Cardiac muscle cell (in vitro differentiated cells and primary cell): ENCODE measurements at regions not wholly inside any gene's neighbourhood (a gene's known extent, or its start where the extent isn't known, plus 50 kb on each side); places are given as distances from the start of the nearest gene placed in this dataset.
A peak's percentile ranks its signal among the peaks of the same experiment; 100 is the strongest.

Experiments used
- DNase-seq, 2 donors: peaks; one replicate each; pipeline versions ENCODE4 v3.0.0 to v3.0.0-alpha.2; 2010 to 2017; ENCODE audit warnings: low read depth in 1 of 2, low spot score in 1 of 2
- H3K27ac ChIP-seq: fragments of 200-600 bp; sonication (generic); 2 replicates; pipeline ENCODE4 v1.5.1; 2016
- H3K27me3 ChIP-seq: fragments of 200-600 bp; sonication (generic); 2 replicates; pipeline ENCODE4 v1.6.0; 2016; ENCODE audit warnings: control low read depth
- H3K36me3 ChIP-seq: fragments of 200-600 bp; sonication (generic); 2 replicates; pipeline ENCODE4 v1.5.1; 2016; ENCODE audit warnings: control low read depth
- H3K4me1 ChIP-seq: fragments of 200-600 bp; sonication (generic); 2 replicates; pipeline ENCODE4 v1.8.1; 2017; ENCODE audit warnings: low read depth, mild to moderate bottlenecking, mixed run types
- H3K4me3 ChIP-seq: fragments of 200-600 bp; sonication (generic); 2 replicates; pipeline ENCODE4 v1.5.1; 2016; ENCODE audit warnings: mild to moderate bottlenecking
- H3K9me3 ChIP-seq: fragments of 200-600 bp; sonication (generic); 2 replicates; pipeline ENCODE4 v1.5.1; 2017; ENCODE audit warnings: low read depth, mild to moderate bottlenecking, control low read depth
- TF ChIP-seq, protein P1 (sequence below): IDR thresholded peaks from 2 replicates; pipeline ENCODE4 v1.5.1; 2012; ENCODE audit warnings: low read depth, mild to moderate bottlenecking, low read length

DNA sequence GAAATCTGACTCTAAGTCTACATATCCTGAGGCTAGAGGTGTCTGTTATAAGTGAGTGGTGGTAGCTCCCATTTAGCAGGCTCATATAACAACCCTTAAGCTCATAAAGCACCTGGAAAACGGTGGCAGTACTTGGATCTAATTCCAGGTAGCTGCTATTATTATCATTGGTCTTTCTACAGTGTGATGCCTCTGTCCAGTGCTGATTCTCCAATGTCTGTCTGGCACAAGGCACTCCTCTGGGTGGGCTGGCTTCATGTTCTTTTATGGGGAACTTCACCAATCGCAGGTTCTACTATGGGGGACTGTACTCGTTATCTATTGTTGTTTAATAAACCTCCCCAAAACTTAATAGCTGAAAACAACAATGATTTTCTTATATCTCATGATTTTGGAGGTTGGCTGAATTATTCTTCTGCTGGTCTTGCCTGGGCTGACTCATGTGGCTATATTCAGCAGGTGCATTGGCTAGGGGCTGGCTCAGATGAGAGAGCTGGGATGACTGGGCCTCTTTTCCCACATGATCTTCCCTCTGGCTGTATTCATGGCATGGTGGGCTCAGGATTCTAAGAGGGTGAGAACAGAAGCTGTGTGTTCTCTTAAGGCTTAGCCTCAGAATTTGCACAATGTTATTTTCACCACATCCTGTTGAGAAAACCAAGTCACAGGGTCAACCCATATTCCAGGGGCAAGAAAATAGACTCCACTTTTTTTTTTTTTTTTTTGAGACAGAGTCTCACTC is 93.0 kb upstream of the PCGF5 start:
- no peaks in the 10 kb centered on the region for H3K27me3 ChIP-seq
- TF ChIP-seq, protein P1, sequence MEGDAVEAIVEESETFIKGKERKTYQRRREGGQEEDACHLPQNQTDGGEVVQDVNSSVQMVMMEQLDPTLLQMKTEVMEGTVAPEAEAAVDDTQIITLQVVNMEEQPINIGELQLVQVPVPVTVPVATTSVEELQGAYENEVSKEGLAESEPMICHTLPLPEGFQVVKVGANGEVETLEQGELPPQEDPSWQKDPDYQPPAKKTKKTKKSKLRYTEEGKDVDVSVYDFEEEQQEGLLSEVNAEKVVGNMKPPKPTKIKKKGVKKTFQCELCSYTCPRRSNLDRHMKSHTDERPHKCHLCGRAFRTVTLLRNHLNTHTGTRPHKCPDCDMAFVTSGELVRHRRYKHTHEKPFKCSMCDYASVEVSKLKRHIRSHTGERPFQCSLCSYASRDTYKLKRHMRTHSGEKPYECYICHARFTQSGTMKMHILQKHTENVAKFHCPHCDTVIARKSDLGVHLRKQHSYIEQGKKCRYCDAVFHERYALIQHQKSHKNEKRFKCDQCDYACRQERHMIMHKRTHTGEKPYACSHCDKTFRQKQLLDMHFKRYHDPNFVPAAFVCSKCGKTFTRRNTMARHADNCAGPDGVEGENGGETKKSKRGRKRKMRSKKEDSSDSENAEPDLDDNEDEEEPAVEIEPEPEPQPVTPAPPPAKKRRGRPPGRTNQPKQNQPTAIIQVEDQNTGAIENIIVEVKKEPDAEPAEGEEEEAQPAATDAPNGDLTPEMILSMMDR = no peak
- no peaks in the 10 kb centered on the region for H3K36me3 ChIP-seq
- no peak overlapping the region for H3K27ac ChIP-seq
- H3K9me3 ChIP-seq = no peaks in the 10 kb centered on the region
- H3K4me3 ChIP-seq = no peak overlapping the region
- peak; percentile 25 to 49 for DNase-seq
- no peaks in the 10 kb centered on the region for H3K4me1 ChIP-seq

DNA sequence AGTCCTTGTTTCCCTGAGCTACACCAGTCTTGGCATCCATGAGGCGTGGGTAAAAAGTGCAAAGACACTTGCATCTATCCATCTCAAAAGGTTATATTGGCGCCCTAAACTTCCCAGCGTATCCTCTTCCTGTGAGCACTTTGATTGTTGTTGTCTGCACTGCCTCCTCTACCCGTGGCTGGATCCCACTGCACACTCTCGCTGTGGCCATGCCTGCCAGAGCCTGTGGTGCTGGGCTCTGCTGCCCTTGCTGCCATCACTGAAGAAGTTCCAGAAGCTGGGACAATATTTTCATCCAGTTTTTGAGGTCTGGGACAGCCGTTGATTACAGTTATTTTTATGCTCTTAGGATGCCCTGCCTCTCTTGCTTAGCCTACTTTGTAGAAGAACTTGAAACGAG is 85.3 kb upstream of the PCGF5 start:
- H3K4me3 ChIP-seq = no peak overlapping the region
- H3K27ac ChIP-seq = no peak overlapping the region
- no peaks in the 10 kb centered on the region for H3K9me3 ChIP-seq
- no peaks in the 10 kb centered on the region for H3K4me1 ChIP-seq
- H3K27me3 ChIP-seq = no peaks in the 10 kb centered on the region
- DNase-seq = no peak
- H3K36me3 ChIP-seq = no peaks in the 10 kb centered on the region
- TF ChIP-seq, protein P1 = no peak

DNA sequence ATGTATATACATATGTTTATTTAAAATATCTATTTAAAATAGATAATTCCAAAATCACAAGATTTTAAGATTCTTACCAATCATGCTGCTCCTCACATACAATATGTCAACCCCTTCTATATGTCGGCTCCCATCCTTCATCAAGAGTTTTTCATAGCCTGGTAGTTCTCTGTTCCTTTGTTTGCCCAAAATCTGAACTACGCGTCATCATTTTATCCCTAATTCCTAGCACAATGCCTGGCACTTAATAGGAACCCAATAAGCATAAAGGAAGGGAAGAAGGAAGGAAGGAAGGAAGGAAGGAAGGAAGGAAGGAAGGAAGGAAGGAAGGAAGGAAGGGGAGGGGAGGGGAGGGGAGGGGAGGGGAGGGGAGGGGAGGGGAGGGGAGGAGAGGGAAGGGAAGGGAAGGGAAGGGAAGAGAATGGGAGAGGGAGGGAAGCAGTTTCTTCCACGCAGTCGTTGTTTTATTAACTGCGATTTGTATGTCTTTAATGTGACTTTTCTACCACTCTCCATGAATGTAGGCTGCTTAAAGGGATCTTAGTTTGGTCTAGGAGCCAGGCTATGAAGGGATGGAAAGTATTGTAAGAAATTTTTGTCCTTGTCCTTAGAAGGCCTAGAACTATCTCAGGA is 83.3 kb upstream of the PCGF5 start:
- TF ChIP-seq, protein P1 = no peak
- DNase-seq = no peak
- H3K4me1 ChIP-seq = no peaks in the 10 kb centered on the region
- no peak overlapping the region for H3K4me3 ChIP-seq
- no peaks in the 10 kb centered on the region for H3K27me3 ChIP-seq
- no peak overlapping the region for H3K27ac ChIP-seq
- no peaks in the 10 kb centered on the region for H3K9me3 ChIP-seq
- H3K36me3 ChIP-seq = no peaks in the 10 kb centered on the region

DNA sequence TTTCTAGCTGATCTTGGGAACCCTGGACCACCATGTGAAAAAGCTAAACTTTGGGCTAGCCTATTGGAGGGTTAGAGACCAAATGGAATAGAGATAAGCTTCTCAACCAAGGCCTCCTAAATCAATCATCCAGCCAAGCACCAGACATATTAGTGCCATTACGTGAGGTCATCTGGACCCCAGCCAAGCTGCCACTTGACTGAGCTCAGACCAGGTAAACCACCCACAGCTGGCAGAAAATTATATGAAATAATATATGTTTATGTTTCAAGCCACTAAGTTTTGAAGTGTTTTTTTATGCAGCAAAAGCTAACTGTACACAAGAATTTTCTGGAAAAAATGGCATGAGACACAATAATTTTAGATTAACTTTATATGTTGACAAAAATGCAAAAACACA is 82.6 kb upstream of the PCGF5 start:
- Histone ChIP-seq H3K9me3 (no peaks in the 10 kb centered on the region), H3K27me3 (no peaks in the 10 kb centered on the region), H3K4me3 (no peak overlapping the region), H3K4me1 (no peaks in the 10 kb centered on the region), H3K36me3 (no peaks in the 10 kb centered on the region), H3K27ac (no peak overlapping the region)
- TF ChIP-seq, protein P1 = no peak
- DNase-seq = no peak

DNA sequence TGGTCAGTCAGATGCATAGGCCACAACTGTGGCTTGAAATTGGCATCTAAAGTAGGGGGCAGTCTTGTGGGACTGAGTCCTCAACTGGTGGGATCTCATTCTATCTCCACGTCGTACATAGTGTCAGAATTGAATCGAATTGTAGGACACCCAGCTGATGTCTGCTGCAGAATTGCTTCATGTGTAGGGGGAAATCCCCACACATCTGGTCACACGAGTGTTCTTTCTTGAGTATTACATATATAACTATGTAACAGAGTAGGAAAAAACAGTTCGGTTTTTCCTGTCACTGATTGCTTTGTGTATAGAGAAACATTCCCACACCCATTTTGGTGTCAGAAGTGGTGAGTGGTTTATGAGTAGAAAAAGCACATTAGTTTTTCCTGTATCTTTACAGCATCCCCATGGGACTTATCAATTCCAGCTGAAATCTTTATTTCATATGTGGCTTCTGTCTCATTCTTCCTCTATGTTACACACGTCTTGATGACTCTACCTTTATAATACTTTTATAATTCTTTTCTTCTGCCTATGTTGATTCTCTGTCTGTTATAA is 79.4 kb upstream of the PCGF5 start:
- DNase-seq = no peak
- Histone ChIP-seq H3K4me3 (no peak overlapping the region), H3K4me1 (no peaks in the 10 kb centered on the region), H3K36me3 (no peaks in the 10 kb centered on the region), H3K27ac (no peak overlapping the region), H3K27me3 (peaks cover 4% of the 10 kb centered on the region), H3K9me3 (no peaks in the 10 kb centered on the region)
- TF ChIP-seq, protein P1 = no peak
